HCT116 (cell line): ENCODE measurements at regions not wholly inside any gene's neighbourhood (a gene's known extent, or its start where the extent isn't known, plus 50 kb on each side); places are given as distances from the start of the nearest gene placed in this dataset.

Experiments used
- ATAC-seq: fragments of 200-7000 bp; cut with Tn5 transposase; 2 replicates; pipeline ENCODE4 v1.9.1; 2020; ENCODE audit warnings: mild to moderate bottlenecking, moderate library complexity
- BruUV-seq: library from RNA; stranded (reverse); fragments of 400-500 nt; replicated peaks from 2 replicates; lab custom pipeline; 2021; lab: Mats Ljungman, UMichigan
- CTCF ChIA-PET: fragments of 300-600 bp; sonication (Branson Sonifier 250); formaldehyde crosslinking; loops from one replicate; lab custom pipeline; 2021; ENCODE audit warnings: antibody characterized with exemption; lab: Charles Lee
- POLR2A ChIA-PET: fragments of 300-600, 350-600 bp; sonication (Branson Sonifier 250); formaldehyde crosslinking; loops from one replicate; lab custom pipeline; 2021; ENCODE audit warnings: antibody characterized with exemption; lab: Charles Lee
- RAD21 ChIA-PET, 2 experiments: fragments of 300-600 bp; sonication (Branson Sonifier 250); formaldehyde crosslinking; loops; one replicate each; lab custom pipeline; 2023; ENCODE audit warnings: low total read pairs in 2 of 2; ENCODE audit not compliant: uncharacterized antibody in 2 of 2, unreplicated experiment in 2 of 2, low non-redundant PET in 1 of 2; lab: Charles Lee
- DNase-seq: peaks from one replicate; pipeline ENCODE4 v3.0.0-alpha.2; 2010; ENCODE audit warnings: low read depth, low spot score
- H2AFZ ChIP-seq: fragments of 200-600 bp; shearing (Covaris generic), sonication (generic); 2 replicates; pipeline ENCODE4 v1.6.1; 2017; ENCODE audit warnings: low read depth, mixed run types, mixed read lengths, antibody characterized with exemption, low read length; ENCODE audit not compliant: poor library complexity, severe bottlenecking
- H3K27ac ChIP-seq: 2 replicates; pipeline ENCODE4 v1.5.1; 2012; ENCODE audit warnings: low read depth, low read length
- H3K27me3 ChIP-seq: fragments of 200-600 bp; sonication (generic); 2 replicates; pipeline ENCODE4 v1.6.1; 2016; ENCODE audit warnings: mixed run types, low read length, mixed read lengths; ENCODE audit not compliant: insufficient read depth
- H3K36me3 ChIP-seq, 2 experiments: fragments of 200-500 bp in 1 of 2; fragments of 200-600 bp in 1 of 2; sonication (Bioruptor generic) in 1 of 2; sonication (generic) in 1 of 2; 2 replicates each; pipeline versions ENCODE4 v1.5.1 to v1.6.1; 2014 to 2016; ENCODE audit warnings: low read length in 2 of 2, inconsistent platforms in 1 of 2, mixed read lengths in 1 of 2, mixed run types in 1 of 2; ENCODE audit not compliant: insufficient read depth in 2 of 2, control insufficient read depth in 1 of 2
- H3K4me1 ChIP-seq, 2 experiments: fragments of 200-600 bp in 1 of 2; sonication (generic) in 1 of 2; 2 replicates each; pipeline versions ENCODE4 v1.5.1 to v1.6.1; 2012 to 2017; ENCODE audit warnings: low read length in 2 of 2, inconsistent platforms in 1 of 2, mild to moderate bottlenecking in 1 of 2, mixed read lengths in 1 of 2, mixed run types in 1 of 2, moderate library complexity in 1 of 2; ENCODE audit not compliant: insufficient read depth in 2 of 2, control insufficient read depth in 1 of 2
- H3K4me2 ChIP-seq: fragments of 200-600 bp; sonication (generic); 2 replicates; pipeline ENCODE4 v1.6.1; 2017; ENCODE audit warnings: mixed run types, low read length, mixed read lengths
- H3K4me3 ChIP-seq, 2 experiments: fragments of 200-600 bp in 1 of 2; sonication (generic) in 1 of 2; replicated peaks in 1 of 2; 2 replicates each; pipeline ENCODE4 v1.5.1; 2011 to 2016; ENCODE audit warnings: low read length in 2 of 2, control low read depth in 1 of 2, low read depth in 1 of 2, mild to moderate bottlenecking in 1 of 2, mixed read lengths in 1 of 2, mixed run types in 1 of 2
- H3K79me2 ChIP-seq: fragments of 200-600 bp; sonication (generic); 2 replicates; pipeline ENCODE4 v1.6.1; 2017; ENCODE audit warnings: mild to moderate bottlenecking, mixed run types, low read length, moderate library complexity, mixed read lengths; ENCODE audit not compliant: insufficient read depth
- H3K9ac ChIP-seq: fragments of 200-600 bp; sonication (generic); 2 replicates; pipeline ENCODE4 v1.6.1; 2016; ENCODE audit warnings: low read length, mixed read lengths
- H3K9me2 ChIP-seq: fragments of 200-600 bp; sonication (generic), shearing (Covaris generic); 2 replicates; pipeline ENCODE4 v1.6.1; 2017; ENCODE audit warnings: mixed run types, mild to moderate bottlenecking, moderate library complexity; ENCODE audit not compliant: insufficient read depth
- H3K9me3 ChIP-seq, 2 experiments: fragments of 200-500 bp in 1 of 2; fragments of 200-600 bp in 1 of 2; sonication (Bioruptor generic) in 1 of 2; sonication (generic) in 1 of 2; 2 replicates each; pipeline ENCODE4 v1.6.1; 2014 to 2017; ENCODE audit warnings: low read length in 2 of 2, mixed read lengths in 2 of 2, inconsistent platforms in 1 of 2, low read depth in 1 of 2, mild to moderate bottlenecking in 1 of 2, mixed run types in 1 of 2, moderate library complexity in 1 of 2; ENCODE audit not compliant: control insufficient read depth in 1 of 2, insufficient read depth in 1 of 2
- H4K20me1 ChIP-seq: fragments of 200-600 bp; sonication (generic), shearing (Covaris generic); 2 replicates; pipeline ENCODE4 v1.6.1; 2017; ENCODE audit warnings: mixed run types, mild to moderate bottlenecking, moderate library complexity; ENCODE audit not compliant: insufficient read depth
- CBX3 ChIP-seq: IDR thresholded peaks from 2 replicates; pipeline ENCODE4 v1.6.1; 2012; ENCODE audit warnings: low read depth
- CEBPB ChIP-seq: IDR thresholded peaks from 2 replicates; pipeline ENCODE4 v1.6.1; 2012; ENCODE audit warnings: low read depth
- EGR1 ChIP-seq: IDR thresholded peaks from 2 replicates; pipeline ENCODE4 v1.6.1; 2012; ENCODE audit warnings: low read depth
- ELF1 ChIP-seq: IDR thresholded peaks from 2 replicates; pipeline ENCODE4 v1.6.1; 2012; ENCODE audit warnings: low read depth, borderline replicate concordance
- EZH2 ChIP-seq: fragments of 200-600 bp; sonication (generic); IDR thresholded peaks from 2 replicates; pipeline ENCODE4 v1.6.1; 2017; ENCODE audit warnings: antibody characterized with exemption, mixed run types
- EZH2phosphoT487 ChIP-seq: fragments of 200-600 bp; IDR thresholded peaks from 2 replicates; pipeline ENCODE4 v1.6.1; 2018; ENCODE audit warnings: antibody characterized with exemption, borderline replicate concordance
- FOSL1 ChIP-seq: IDR thresholded peaks from 2 replicates; pipeline ENCODE4 v1.6.1; 2012; ENCODE audit warnings: low read depth
- JUND ChIP-seq: IDR thresholded peaks from 2 replicates; pipeline ENCODE4 v1.6.1; 2012
- POLR2A ChIP-seq: IDR thresholded peaks from 2 replicates; pipeline ENCODE4 v1.7.0; 2011; ENCODE audit warnings: borderline replicate concordance; ENCODE audit not compliant: insufficient read depth, insufficient read length; ENCODE audit errors: extremely low read depth
- RAD21 ChIP-seq: IDR thresholded peaks from 2 replicates; pipeline ENCODE4 v1.6.1; 2012; ENCODE audit warnings: low read depth, mild to moderate bottlenecking
- REST ChIP-seq: IDR thresholded peaks from 2 replicates; pipeline ENCODE4 v1.6.1; 2012; ENCODE audit warnings: low read depth
- SIN3A ChIP-seq: IDR thresholded peaks from 2 replicates; pipeline ENCODE4 v1.6.1; 2012; ENCODE audit warnings: low read depth
- SP1 ChIP-seq: IDR thresholded peaks from 2 replicates; pipeline ENCODE4 v1.6.1; 2012; ENCODE audit warnings: low read depth
- TCF7L2 ChIP-seq: IDR thresholded peaks from 2 replicates; pipeline ENCODE4 v1.7.0; 2011; ENCODE audit warnings: borderline replicate concordance, inconsistent platforms; ENCODE audit not compliant: insufficient read depth, insufficient read length; ENCODE audit errors: extremely low read depth
- YY1 ChIP-seq: IDR thresholded peaks from 2 replicates; pipeline ENCODE4 v1.6.1; 2011; ENCODE audit warnings: low read length, low read depth, moderate library complexity, mild to moderate bottlenecking; ENCODE audit not compliant: insufficient replicate concordance; ENCODE audit errors: extremely low read depth
- ZNF274 ChIP-seq: fragments of 200-500 bp; sonication (Bioruptor generic); IDR thresholded peaks from 2 replicates; pipeline ENCODE4 v1.6.1; 2014; ENCODE audit warnings: mild to moderate bottlenecking, low read depth, low read length, inconsistent platforms
- intact Hi-C: fragments of 100-400 bp; cut with micrococcal nuclease; formaldehyde crosslinking; loops from 2 replicates; pipeline ENCODE4 v1.10.0; 2022
- TF ChIP-seq, protein P1 (sequence below): IDR thresholded peaks from 2 replicates; pipeline ENCODE4 v1.6.1; 2012
- TF ChIP-seq, protein P2 (sequence below), 3 experiments: fragments of 200-600 bp in 1 of 3; sonication (generic) in 1 of 3; IDR thresholded peaks in 2 of 3; conservative IDR thresholded peaks in 1 of 3; 2 replicates each; pipeline ENCODE4 v1.5.1; 2012 to 2017; ENCODE audit warnings: low read depth in 2 of 3, low read length in 2 of 3, antibody characterized with exemption in 1 of 3, borderline replicate concordance in 1 of 3, control low read depth in 1 of 3, mild to moderate bottlenecking in 1 of 3, mixed read lengths in 1 of 3, mixed run types in 1 of 3, moderate library complexity in 1 of 3; ENCODE audit not compliant: insufficient read depth in 1 of 3

DNA sequence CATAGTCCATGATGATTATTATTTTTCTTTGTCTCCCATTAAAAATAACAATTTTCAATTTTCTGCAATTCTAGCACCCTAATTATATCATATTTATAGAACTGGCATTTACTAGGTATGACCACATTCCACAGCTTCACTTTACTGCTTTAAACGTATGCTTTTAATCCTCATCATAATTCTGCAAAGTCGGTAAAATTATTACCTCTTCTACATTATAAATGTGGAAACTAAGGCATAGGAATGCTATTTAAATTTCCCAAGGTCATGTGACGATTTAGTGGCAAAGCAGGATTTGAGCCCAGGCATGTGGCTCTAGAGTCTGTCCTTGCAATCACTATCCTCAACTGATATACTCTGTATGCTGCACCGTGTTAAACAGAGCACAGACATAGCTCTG lies 866.4 kb downstream of the EPHA4 start:
- intact Hi-C loops = no loop called here
- RAD21 ChIA-PET = no interaction called here

More for the DNA sequence above, 866.4 kb downstream of the EPHA4 start:
- Histone ChIP-seq H3K27me3 (no peaks in the 10 kb centered on the region), H3K27ac (no peak overlapping the region), H3K9ac (no peak overlapping the region), H3K9me3 (no peaks in the 10 kb centered on the region), H3K4me1 (no peaks in the 10 kb centered on the region), H3K4me3 (no peak overlapping the region), H3K9me2 (no peaks in the 10 kb centered on the region), H3K36me3 (no peaks in the 10 kb centered on the region), H4K20me1 (no peaks in the 10 kb centered on the region), H2AFZ (no peak overlapping the region), H3K4me2 (no peak overlapping the region), H3K79me2 (no peaks in the 10 kb centered on the region)
- ChIA-PET CTCF (no interaction called here), POLR2A (no interaction called here)
- TF ChIP-seq SIN3A = no peak
- no peak for TF ChIP-seq SP1
- no peak for TF ChIP-seq RAD21
- no peak for TF ChIP-seq ELF1
- TF ChIP-seq EGR1 = no peak
- TF ChIP-seq REST = no peak
- TF ChIP-seq POLR2A = no peak
- no peak for TF ChIP-seq CEBPB
- TF ChIP-seq, protein P1, sequence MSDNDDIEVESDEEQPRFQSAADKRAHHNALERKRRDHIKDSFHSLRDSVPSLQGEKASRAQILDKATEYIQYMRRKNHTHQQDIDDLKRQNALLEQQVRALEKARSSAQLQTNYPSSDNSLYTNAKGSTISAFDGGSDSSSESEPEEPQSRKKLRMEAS = no peak
- no peak for TF ChIP-seq ZNF274
- no peak for TF ChIP-seq FOSL1
- TF ChIP-seq EZH2 = no peak
- no peak for TF ChIP-seq TCF7L2
- no peak for TF ChIP-seq EZH2phosphoT487
- no peak for TF ChIP-seq YY1
- TF ChIP-seq JUND = no peak
- TF ChIP-seq, protein P2, sequence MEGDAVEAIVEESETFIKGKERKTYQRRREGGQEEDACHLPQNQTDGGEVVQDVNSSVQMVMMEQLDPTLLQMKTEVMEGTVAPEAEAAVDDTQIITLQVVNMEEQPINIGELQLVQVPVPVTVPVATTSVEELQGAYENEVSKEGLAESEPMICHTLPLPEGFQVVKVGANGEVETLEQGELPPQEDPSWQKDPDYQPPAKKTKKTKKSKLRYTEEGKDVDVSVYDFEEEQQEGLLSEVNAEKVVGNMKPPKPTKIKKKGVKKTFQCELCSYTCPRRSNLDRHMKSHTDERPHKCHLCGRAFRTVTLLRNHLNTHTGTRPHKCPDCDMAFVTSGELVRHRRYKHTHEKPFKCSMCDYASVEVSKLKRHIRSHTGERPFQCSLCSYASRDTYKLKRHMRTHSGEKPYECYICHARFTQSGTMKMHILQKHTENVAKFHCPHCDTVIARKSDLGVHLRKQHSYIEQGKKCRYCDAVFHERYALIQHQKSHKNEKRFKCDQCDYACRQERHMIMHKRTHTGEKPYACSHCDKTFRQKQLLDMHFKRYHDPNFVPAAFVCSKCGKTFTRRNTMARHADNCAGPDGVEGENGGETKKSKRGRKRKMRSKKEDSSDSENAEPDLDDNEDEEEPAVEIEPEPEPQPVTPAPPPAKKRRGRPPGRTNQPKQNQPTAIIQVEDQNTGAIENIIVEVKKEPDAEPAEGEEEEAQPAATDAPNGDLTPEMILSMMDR (IDR thresholded peaks at IDR 0.05 in 2 of 3, conservative IDR thresholded peaks at IDR 0.05 in 1 of 3; ENCODE audit: borderline replicate concordance in 1 of 3, insufficient read depth in 1 of 3, low read depth in 2 of 3, low read length in 2 of 3) = no peak
- no peak for TF ChIP-seq CBX3
- no peak for DNase-seq
- no peak for ATAC-seq
- BruUV-seq = no TSS peak
